Retinal pigment epithelial cell (primary cell): ENCODE measurements at regions not wholly inside any gene's neighbourhood (a gene's known extent, or its start where the extent isn't known, plus 50 kb on each side); places are given as distances from the start of the nearest gene placed in this dataset.
"Not testable (repeated sequence)": the region's sequence is repeated elsewhere in the genome, so short reads cannot be mapped to it uniquely, and the experiment has no call there.

Experiments used
- DNase-seq: peaks from one replicate; pipeline ENCODE4 v3.0.0-alpha.2; 2010; ENCODE audit warnings: low read depth
- H3K4me3 ChIP-seq: 2 replicates; pipeline ENCODE4 v1.5.1; 2011; ENCODE audit warnings: mild to moderate bottlenecking, low read length, control low read depth, moderate library complexity
- CTCF ChIP-seq: conservative IDR thresholded peaks from 2 replicates; pipeline ENCODE4 v1.5.1; 2011; ENCODE audit warnings: low read depth, low read length, control low read depth, inconsistent platforms

- no peak for DNase-seq
- TF ChIP-seq CTCF, result peak; percentile 6
- no peak overlapping the region for H3K4me3 ChIP-seq
These were observed 150.5 kb downstream of the CYP26A1 start for GRCh38 chr10:93224005-93224779.

- no peak for TF ChIP-seq CTCF
- no peak overlapping the region for H3K4me3 ChIP-seq
- DNase-seq, result no peak
These were observed 152.2 kb downstream of the CYP26A1 start for GRCh38 chr10:93225938-93226337.

GRCh38 chr10:93226619-93227018 lies 152.9 kb downstream of the CYP26A1 start:
- no peak for DNase-seq
- no peak overlapping the region for H3K4me3 ChIP-seq
- no peak for TF ChIP-seq CTCF

GRCh38 chr10:93230596-93230995 lies 156.9 kb downstream of the CYP26A1 start:
- DNase-seq, H3K4me3 ChIP-seq: not testable (repeated sequence)

GRCh38 chr10:93232159-93232558 lies 158.5 kb downstream of the CYP26A1 start:
- H3K4me3 ChIP-seq, DNase-seq: not testable (repeated sequence)

- H3K4me3 ChIP-seq, DNase-seq: not testable (repeated sequence)
These were observed 161.2 kb downstream of the CYP26A1 start for GRCh38 chr10:93234940-93235339.

- no peak for TF ChIP-seq CTCF
- DNase-seq, result no peak
- no peak overlapping the region for H3K4me3 ChIP-seq
These were observed 162.0 kb downstream of the CYP26A1 start for GRCh38 chr10:93235686-93236085.

- no peak for TF ChIP-seq CTCF
- peak; percentile 58 for DNase-seq
- no peak overlapping the region for H3K4me3 ChIP-seq
These were observed 162.8 kb downstream of the CYP26A1 start for GRCh38 chr10:93236393-93237040.
